GM23338 (cell line): ENCODE measurements at regions not wholly inside any gene's neighbourhood (a gene's known extent, or its start where the extent isn't known, plus 50 kb on each side); places are given as distances from the start of the nearest gene placed in this dataset.
A peak's percentile ranks its signal among the peaks of the same experiment; 100 is the strongest.

ENCODE experiments used
- ATAC-seq: fragments of 200-7000 bp; cut with Tn5 transposase; 3 replicates; pipeline ENCODE4 v1.9.1; 2020
- DNase-seq: peaks from one replicate; pipeline ENCODE4 v3.0.0-alpha.2; 2015; ENCODE audit warnings: low spot score
- H2AFZ ChIP-seq: fragments of 200-600 bp; sonication (generic); 2 replicates; pipeline ENCODE4 v1.8.0; 2016; ENCODE audit warnings: antibody characterized with exemption, mild to moderate bottlenecking, moderate library complexity
- H3F3A ChIP-seq: fragments of 200-600 bp; sonication (generic); replicated peaks from 2 replicates; pipeline ENCODE4 v1.8.0; 2017; ENCODE audit warnings: antibody characterized with exemption, mixed run types, low read depth
- H3K27ac ChIP-seq: fragments of 200-600 bp; sonication (generic); 2 replicates; pipeline ENCODE4 v1.6.1; 2016; ENCODE audit warnings: low read depth
- H3K27me3 ChIP-seq: fragments of 200-600 bp; sonication (generic); 2 replicates; pipeline ENCODE4 v1.8.0; 2016; ENCODE audit warnings: mild to moderate bottlenecking, mixed run types, moderate library complexity; ENCODE audit not compliant: insufficient read depth
- H3K36me3 ChIP-seq: fragments of 200-600 bp; sonication (generic); 2 replicates; pipeline ENCODE4 v1.8.0; 2016; ENCODE audit warnings: mild to moderate bottlenecking; ENCODE audit not compliant: insufficient read depth
- H3K4me1 ChIP-seq: fragments of 200-600 bp; sonication (generic); 2 replicates; pipeline ENCODE4 v1.8.0; 2016; ENCODE audit warnings: mild to moderate bottlenecking, moderate library complexity; ENCODE audit not compliant: insufficient read depth
- H3K4me2 ChIP-seq: fragments of 200-600 bp; sonication (generic); 2 replicates; pipeline ENCODE4 v1.7.1; 2017; ENCODE audit warnings: mixed run types
- H3K4me3 ChIP-seq: fragments of 200-600 bp; sonication (generic); 2 replicates; pipeline ENCODE4 v1.6.1; 2016; ENCODE audit warnings: mixed run types
- H3K79me2 ChIP-seq: fragments of 200-600 bp; sonication (generic); replicated peaks from 2 replicates; pipeline ENCODE4 v1.8.0; 2017; ENCODE audit warnings: mild to moderate bottlenecking; ENCODE audit not compliant: insufficient read depth
- H3K9me2 ChIP-seq: fragments of 200-600 bp; sonication (generic); 2 replicates; pipeline ENCODE4 v1.8.0; 2017; ENCODE audit not compliant: insufficient read depth
- H4K20me1 ChIP-seq: fragments of 200-600 bp; sonication (generic); replicated peaks from 2 replicates; pipeline ENCODE4 v1.8.0; 2017; ENCODE audit warnings: mild to moderate bottlenecking; ENCODE audit not compliant: insufficient read depth
- H3K27ac Mint-ChIP-seq: 2 replicates; pipeline ENCODE4 v1.8.0; 2020; ENCODE audit warnings: inconsistent platforms, mild to moderate bottlenecking, moderate library complexity, mixed read lengths
- H3K27me3 Mint-ChIP-seq: 3 replicates; pipeline ENCODE4 v1.8.0; 2022; ENCODE audit warnings: low read depth, mild to moderate bottlenecking, moderate library complexity, mixed read lengths, inconsistent platforms; ENCODE audit not compliant: insufficient read depth, poor library complexity
- H3K36me3 Mint-ChIP-seq: 3 replicates; pipeline ENCODE4 v1.8.0; 2021; ENCODE audit warnings: low read depth, mild to moderate bottlenecking, inconsistent platforms, moderate library complexity, mixed read lengths
- H3K4me1 Mint-ChIP-seq: 3 replicates; pipeline ENCODE4 v1.8.0; 2020; ENCODE audit warnings: mild to moderate bottlenecking, inconsistent platforms, mixed read lengths
- H3K4me3 Mint-ChIP-seq: 3 replicates; pipeline ENCODE4 v1.8.0; 2021; ENCODE audit warnings: moderate library complexity, mild to moderate bottlenecking, inconsistent platforms, mixed read lengths
- H3K9me3 Mint-ChIP-seq: 3 replicates; pipeline ENCODE4 v1.8.0; 2020; ENCODE audit warnings: moderate library complexity, mild to moderate bottlenecking, inconsistent platforms, mixed read lengths
- CREB1 ChIP-seq: fragments of 250-450 bp; sonication (Bioruptor Pico); IDR thresholded peaks from 2 replicates; pipeline ENCODE4 v1.5.0; 2020; ENCODE audit warnings: low read depth, mild to moderate bottlenecking, moderate library complexity
- EZH2phosphoT487 ChIP-seq: fragments of 200-600 bp; sonication (generic); IDR thresholded peaks from one replicate; pipeline ENCODE4 v1.8.1; 2018; ENCODE audit warnings: antibody characterized with exemption; ENCODE audit not compliant: unreplicated experiment
- JUNB ChIP-seq: IDR thresholded peaks from one replicate; pipeline ENCODE4 v1.6.1; 2016; ENCODE audit warnings: antibody characterized with exemption; ENCODE audit not compliant: unreplicated experiment
- NANOG ChIP-seq: IDR thresholded peaks from 2 replicates; pipeline ENCODE4 v1.6.1; 2016; ENCODE audit warnings: antibody characterized with exemption, borderline replicate concordance
- STAT1 ChIP-seq: IDR thresholded peaks from one replicate; pipeline ENCODE4 v1.6.1; 2016; ENCODE audit warnings: antibody characterized with exemption; ENCODE audit not compliant: unreplicated experiment
- TF ChIP-seq, protein P1 (sequence below), 2 experiments: fragments of 200-600 bp in 1 of 2; sonication (generic) in 1 of 2; conservative IDR thresholded peaks; 2 replicates each; pipeline versions ENCODE4 v1.5.1 to v1.6.1; 2016 to 2017; ENCODE audit warnings: antibody characterized with exemption in 2 of 2, low read depth in 2 of 2, mild to moderate bottlenecking in 2 of 2, moderate library complexity in 1 of 2
- TF ChIP-seq, protein P2 (sequence below): IDR thresholded peaks from 2 replicates; pipeline ENCODE4 v1.6.1; 2016; ENCODE audit warnings: antibody characterized with exemption
- TF ChIP-seq, protein P3 (sequence below): fragments of 250-450 bp; sonication (Bioruptor Pico); IDR thresholded peaks from 2 replicates; pipeline ENCODE4 v1.5.0; 2020; ENCODE audit warnings: mild to moderate bottlenecking, moderate library complexity

DNA sequence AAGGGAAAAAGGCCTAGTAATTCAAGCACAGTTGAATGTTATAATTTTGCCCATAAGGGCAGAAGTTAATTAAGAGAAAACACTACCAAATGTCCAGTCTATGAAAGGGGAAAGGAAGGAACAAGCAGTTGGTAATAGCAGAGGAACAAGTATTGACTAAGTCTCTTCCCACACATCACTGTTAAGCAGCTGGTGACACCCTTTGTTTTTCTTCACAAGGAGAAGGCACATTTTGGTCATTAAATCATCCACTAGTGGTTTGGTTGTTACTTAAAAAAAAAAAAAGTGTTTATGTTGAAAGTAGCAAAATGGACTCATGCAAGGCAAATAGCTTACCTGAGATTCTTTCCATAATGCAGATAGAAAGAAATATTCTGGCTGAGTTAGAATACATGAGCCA lies 321.4 kb upstream of the NECTIN3 start (continued):
- TF ChIP-seq, protein P1, sequence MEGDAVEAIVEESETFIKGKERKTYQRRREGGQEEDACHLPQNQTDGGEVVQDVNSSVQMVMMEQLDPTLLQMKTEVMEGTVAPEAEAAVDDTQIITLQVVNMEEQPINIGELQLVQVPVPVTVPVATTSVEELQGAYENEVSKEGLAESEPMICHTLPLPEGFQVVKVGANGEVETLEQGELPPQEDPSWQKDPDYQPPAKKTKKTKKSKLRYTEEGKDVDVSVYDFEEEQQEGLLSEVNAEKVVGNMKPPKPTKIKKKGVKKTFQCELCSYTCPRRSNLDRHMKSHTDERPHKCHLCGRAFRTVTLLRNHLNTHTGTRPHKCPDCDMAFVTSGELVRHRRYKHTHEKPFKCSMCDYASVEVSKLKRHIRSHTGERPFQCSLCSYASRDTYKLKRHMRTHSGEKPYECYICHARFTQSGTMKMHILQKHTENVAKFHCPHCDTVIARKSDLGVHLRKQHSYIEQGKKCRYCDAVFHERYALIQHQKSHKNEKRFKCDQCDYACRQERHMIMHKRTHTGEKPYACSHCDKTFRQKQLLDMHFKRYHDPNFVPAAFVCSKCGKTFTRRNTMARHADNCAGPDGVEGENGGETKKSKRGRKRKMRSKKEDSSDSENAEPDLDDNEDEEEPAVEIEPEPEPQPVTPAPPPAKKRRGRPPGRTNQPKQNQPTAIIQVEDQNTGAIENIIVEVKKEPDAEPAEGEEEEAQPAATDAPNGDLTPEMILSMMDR (conservative IDR thresholded peaks at IDR 0.05; ENCODE audit: low read depth in 2 of 2): no peak
- no peak for TF ChIP-seq CREB1 (CRISPR knock-in tag)
- TF ChIP-seq, protein P2, sequence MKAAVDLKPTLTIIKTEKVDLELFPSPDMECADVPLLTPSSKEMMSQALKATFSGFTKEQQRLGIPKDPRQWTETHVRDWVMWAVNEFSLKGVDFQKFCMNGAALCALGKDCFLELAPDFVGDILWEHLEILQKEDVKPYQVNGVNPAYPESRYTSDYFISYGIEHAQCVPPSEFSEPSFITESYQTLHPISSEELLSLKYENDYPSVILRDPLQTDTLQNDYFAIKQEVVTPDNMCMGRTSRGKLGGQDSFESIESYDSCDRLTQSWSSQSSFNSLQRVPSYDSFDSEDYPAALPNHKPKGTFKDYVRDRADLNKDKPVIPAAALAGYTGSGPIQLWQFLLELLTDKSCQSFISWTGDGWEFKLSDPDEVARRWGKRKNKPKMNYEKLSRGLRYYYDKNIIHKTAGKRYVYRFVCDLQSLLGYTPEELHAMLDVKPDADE: no peak
- no peak for TF ChIP-seq EZH2phosphoT487

DNA sequence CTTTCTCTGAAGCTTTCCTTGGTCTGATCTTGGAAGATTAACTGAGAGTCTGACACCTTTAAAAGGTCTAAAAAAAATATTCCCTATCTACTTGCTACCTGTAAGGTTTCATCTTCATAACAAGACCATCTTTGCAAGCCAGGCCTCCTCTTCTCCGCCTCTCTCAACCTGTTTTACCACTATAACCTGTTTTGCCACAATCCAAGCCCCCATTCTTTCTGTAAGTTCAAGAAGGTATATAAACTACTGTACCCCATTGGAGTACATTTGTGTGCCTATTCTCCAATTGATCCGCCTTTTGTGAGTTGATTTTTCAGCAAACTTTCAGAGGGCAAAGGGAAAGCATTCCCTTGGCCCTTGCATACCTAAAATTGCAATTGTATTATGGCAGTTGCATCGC lies 319.3 kb upstream of the NECTIN3 start:
- Histone ChIP-seq H3K36me3 (no peaks in the 10 kb centered on the region), H3K27ac (no peak overlapping the region), H2AFZ (peak overlapping the region; percentile 53; the same call in 1 of the 2 replicates), H3K27me3 (no peaks in the 10 kb centered on the region), H3K79me2 (no peaks in the 10 kb centered on the region), H3K9me2 (peaks cover 4% of the 10 kb centered on the region; the same call in 1 of the 2 replicates), H3K4me1 (peaks cover 38% of the 10 kb centered on the region), H3F3A (no peaks in the 10 kb centered on the region), H3K4me3 (no peak overlapping the region), H3K4me2 (no peak overlapping the region; the same call in 1 of the 2 replicates), H4K20me1 (no peaks in the 10 kb centered on the region)
- Mint-ChIP-seq H3K4me3 (no peak overlapping the region), H3K27me3 (peaks cover 4% of the 10 kb centered on the region), H3K9me3 (peaks cover 3% of the 10 kb centered on the region; the same call in 1 of the 3 replicates), H3K4me1 (peaks cover 48% of the 10 kb centered on the region), H3K36me3 (peaks cover 10% of the 10 kb centered on the region; the same call in 2 of the 3 replicates), H3K27ac (no peak overlapping the region; the same call in 1 of the 2 replicates)
- ATAC-seq (no peak), DNase-seq (no peak)
- no peak for TF ChIP-seq JUNB
- no peak for TF ChIP-seq EZH2phosphoT487
- TF ChIP-seq, protein P3, sequence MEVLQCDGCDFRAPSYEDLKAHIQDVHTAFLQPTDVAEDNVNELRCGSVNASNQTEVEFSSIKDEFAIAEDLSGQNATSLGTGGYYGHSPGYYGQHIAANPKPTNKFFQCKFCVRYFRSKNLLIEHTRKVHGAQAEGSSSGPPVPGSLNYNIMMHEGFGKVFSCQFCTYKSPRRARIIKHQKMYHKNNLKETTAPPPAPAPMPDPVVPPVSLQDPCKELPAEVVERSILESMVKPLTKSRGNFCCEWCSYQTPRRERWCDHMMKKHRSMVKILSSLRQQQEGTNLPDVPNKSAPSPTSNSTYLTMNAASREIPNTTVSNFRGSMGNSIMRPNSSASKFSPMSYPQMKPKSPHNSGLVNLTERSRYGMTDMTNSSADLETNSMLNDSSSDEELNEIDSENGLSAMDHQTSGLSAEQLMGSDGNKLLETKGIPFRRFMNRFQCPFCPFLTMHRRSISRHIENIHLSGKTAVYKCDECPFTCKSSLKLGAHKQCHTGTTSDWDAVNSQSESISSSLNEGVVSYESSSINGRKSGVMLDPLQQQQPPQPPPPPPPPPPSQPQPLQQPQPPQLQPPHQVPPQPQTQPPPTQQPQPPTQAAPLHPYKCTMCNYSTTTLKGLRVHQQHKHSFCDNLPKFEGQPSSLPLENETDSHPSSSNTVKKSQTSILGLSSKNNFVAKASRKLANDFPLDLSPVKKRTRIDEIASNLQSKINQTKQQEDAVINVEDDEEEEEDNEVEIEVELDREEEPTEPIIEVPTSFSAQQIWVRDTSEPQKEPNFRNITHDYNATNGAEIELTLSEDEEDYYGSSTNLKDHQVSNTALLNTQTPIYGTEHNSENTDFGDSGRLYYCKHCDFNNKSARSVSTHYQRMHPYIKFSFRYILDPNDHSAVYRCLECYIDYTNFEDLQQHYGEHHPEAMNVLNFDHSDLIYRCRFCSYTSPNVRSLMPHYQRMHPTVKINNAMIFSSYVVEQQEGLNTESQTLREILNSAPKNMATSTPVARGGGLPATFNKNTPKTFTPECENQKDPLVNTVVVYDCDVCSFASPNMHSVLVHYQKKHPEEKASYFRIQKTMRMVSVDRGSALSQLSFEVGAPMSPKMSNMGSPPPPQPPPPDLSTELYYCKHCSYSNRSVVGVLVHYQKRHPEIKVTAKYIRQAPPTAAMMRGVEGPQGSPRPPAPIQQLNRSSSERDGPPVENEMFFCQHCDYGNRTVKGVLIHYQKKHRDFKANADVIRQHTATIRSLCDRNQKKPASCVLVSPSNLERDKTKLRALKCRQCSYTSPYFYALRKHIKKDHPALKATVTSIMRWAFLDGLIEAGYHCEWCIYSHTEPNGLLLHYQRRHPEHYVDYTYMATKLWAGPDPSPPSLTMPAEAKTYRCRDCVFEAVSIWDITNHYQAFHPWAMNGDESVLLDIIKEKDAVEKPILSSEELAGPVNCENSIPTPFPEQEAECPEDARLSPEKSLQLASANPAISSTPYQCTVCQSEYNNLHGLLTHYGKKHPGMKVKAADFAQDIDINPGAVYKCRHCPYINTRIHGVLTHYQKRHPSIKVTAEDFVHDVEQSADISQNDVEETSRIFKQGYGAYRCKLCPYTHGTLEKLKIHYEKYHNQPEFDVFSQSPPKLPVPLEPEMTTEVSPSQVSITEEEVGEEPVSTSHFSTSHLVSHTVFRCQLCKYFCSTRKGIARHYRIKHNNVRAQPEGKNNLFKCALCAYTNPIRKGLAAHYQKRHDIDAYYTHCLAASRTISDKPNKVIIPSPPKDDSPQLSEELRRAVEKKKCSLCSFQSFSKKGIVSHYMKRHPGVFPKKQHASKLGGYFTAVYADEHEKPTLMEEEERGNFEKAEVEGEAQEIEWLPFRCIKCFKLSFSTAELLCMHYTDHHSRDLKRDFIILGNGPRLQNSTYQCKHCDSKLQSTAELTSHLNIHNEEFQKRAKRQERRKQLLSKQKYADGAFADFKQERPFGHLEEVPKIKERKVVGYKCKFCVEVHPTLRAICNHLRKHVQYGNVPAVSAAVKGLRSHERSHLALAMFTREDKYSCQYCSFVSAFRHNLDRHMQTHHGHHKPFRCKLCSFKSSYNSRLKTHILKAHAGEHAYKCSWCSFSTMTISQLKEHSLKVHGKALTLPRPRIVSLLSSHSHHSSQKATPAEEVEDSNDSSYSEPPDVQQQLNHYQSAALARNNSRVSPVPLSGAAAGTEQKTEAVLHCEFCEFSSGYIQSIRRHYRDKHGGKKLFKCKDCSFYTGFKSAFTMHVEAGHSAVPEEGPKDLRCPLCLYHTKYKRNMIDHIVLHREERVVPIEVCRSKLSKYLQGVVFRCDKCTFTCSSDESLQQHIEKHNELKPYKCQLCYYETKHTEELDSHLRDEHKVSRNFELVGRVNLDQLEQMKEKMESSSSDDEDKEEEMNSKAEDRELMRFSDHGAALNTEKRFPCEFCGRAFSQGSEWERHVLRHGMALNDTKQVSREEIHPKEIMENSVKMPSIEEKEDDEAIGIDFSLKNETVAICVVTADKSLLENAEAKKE (CRISPR knock-in tag): no peak
- TF ChIP-seq STAT1: no peak
- TF ChIP-seq, protein P1 (conservative IDR thresholded peaks at IDR 0.05; ENCODE audit: low read depth in 2 of 2): no peak
- no peak for TF ChIP-seq NANOG
